ENCODE measurements at regions not wholly inside any gene's neighbourhood (a gene's known extent, or its start where the extent isn't known, plus 50 kb on each side); places are given as distances from the start of the nearest gene placed in this dataset.

- Histone ChIP-seq H3K27me3 (no peaks in the 10 kb centered on the region), H3K27ac (no peak overlapping the region), H3K4me1 (no peaks in the 10 kb centered on the region), H3K9me3 (no peaks in the 10 kb centered on the region), H3K36me3 (no peaks in the 10 kb centered on the region), H3K4me3 (no peak overlapping the region)
- intact Hi-C loops (cut with DNase I) = no loop called here
- TF ChIP-seq POLR2A (IDR thresholded peaks at IDR 0.05) (no peak), POLR2AphosphoS5 (IDR thresholded peaks at IDR 0.05; ENCODE audit: insufficient read depth in 1 of 2, low read depth in 1 of 2) (no peak)
- TF ChIP-seq, protein P1, sequence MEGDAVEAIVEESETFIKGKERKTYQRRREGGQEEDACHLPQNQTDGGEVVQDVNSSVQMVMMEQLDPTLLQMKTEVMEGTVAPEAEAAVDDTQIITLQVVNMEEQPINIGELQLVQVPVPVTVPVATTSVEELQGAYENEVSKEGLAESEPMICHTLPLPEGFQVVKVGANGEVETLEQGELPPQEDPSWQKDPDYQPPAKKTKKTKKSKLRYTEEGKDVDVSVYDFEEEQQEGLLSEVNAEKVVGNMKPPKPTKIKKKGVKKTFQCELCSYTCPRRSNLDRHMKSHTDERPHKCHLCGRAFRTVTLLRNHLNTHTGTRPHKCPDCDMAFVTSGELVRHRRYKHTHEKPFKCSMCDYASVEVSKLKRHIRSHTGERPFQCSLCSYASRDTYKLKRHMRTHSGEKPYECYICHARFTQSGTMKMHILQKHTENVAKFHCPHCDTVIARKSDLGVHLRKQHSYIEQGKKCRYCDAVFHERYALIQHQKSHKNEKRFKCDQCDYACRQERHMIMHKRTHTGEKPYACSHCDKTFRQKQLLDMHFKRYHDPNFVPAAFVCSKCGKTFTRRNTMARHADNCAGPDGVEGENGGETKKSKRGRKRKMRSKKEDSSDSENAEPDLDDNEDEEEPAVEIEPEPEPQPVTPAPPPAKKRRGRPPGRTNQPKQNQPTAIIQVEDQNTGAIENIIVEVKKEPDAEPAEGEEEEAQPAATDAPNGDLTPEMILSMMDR (IDR thresholded peaks at IDR 0.05) = no peak
- DNase-seq (ENCODE audit: extremely low spot score in 2 of 2) = no peak
Measured at GRCh38 chr5:117336208-117336607, 761.6 kb upstream of the SEMA6A start.

- intact Hi-C loops (cut with DNase I) = no loop called here
- TF ChIP-seq POLR2AphosphoS5 (IDR thresholded peaks at IDR 0.05; ENCODE audit: insufficient read depth in 1 of 2, low read depth in 1 of 2) (no peak), POLR2A (IDR thresholded peaks at IDR 0.05) (no peak)
- TF ChIP-seq, protein P1 (IDR thresholded peaks at IDR 0.05) = no peak
- no peaks in the 10 kb centered on the region for H3K36me3 ChIP-seq
Measured at GRCh38 chr5:117333011-117333410, 758.4 kb upstream of the SEMA6A start.

DNA sequence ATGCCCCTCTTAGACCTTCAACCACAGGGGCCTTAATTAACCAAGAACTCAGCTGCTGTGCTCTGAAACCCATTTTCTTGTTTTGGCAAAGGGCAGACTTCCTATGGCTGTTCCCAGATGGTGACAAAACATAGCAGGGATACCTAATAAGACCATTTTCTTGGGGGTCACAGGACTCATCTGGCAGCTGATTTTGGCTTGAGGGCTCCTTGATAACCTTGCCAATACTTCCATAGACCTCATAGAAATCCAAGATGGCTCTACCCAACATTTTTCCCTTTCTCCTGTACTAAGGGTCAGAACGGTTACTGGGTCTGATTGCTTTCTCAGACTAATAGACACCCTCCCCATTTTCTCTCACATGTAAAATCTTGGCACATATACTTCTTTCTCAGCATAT is 757.7 kb upstream of the SEMA6A start:
- H3K4me1 ChIP-seq = no peaks in the 10 kb centered on the region
- no peaks in the 10 kb centered on the region for H3K9me3 ChIP-seq
- H3K27ac ChIP-seq = no peak overlapping the region
- TF ChIP-seq POLR2AphosphoS5 (IDR thresholded peaks at IDR 0.05; ENCODE audit: insufficient read depth in 1 of 2, low read depth in 1 of 2) (no peak), POLR2A (IDR thresholded peaks at IDR 0.05) (no peak)
- TF ChIP-seq, protein P1 (IDR thresholded peaks at IDR 0.05) = no peak
- DNase-seq (ENCODE audit: extremely low spot score in 2 of 2) = no peak
- no peaks in the 10 kb centered on the region for H3K27me3 ChIP-seq
- no peak overlapping the region for H3K4me3 ChIP-seq
- H3K36me3 ChIP-seq = no peaks in the 10 kb centered on the region
- intact Hi-C loops (cut with DNase I) = no loop called here

More at GRCh38 chr5:117333011-117333410, 758.4 kb upstream of the SEMA6A start:
- no peaks in the 10 kb centered on the region for H3K9me3 ChIP-seq
- H3K4me3 ChIP-seq = no peak overlapping the region
- H3K27ac ChIP-seq = no peak overlapping the region
- DNase-seq (ENCODE audit: extremely low spot score in 2 of 2) = no peak
- no peaks in the 10 kb centered on the region for H3K27me3 ChIP-seq
- no peaks in the 10 kb centered on the region for H3K4me1 ChIP-seq

- no peaks in the 10 kb centered on the region for H3K9me3 ChIP-seq
- no peaks in the 10 kb centered on the region for H3K36me3 ChIP-seq
- no peak overlapping the region for H3K27ac ChIP-seq
- no peaks in the 10 kb centered on the region for H3K27me3 ChIP-seq
- no peaks in the 10 kb centered on the region for H3K4me1 ChIP-seq
- H3K4me3 ChIP-seq = no peak overlapping the region
- DNase-seq (ENCODE audit: extremely low spot score in 2 of 2) = no peak
- TF ChIP-seq, protein P1 (IDR thresholded peaks at IDR 0.05) = no peak
- TF ChIP-seq POLR2A (IDR thresholded peaks at IDR 0.05) (no peak), POLR2AphosphoS5 (IDR thresholded peaks at IDR 0.05; ENCODE audit: insufficient read depth in 1 of 2, low read depth in 1 of 2) (no peak)
- intact Hi-C loops (cut with DNase I) = no loop called here
Measured at GRCh38 chr5:117327511-117327910, 752.9 kb upstream of the SEMA6A start.

DNA sequence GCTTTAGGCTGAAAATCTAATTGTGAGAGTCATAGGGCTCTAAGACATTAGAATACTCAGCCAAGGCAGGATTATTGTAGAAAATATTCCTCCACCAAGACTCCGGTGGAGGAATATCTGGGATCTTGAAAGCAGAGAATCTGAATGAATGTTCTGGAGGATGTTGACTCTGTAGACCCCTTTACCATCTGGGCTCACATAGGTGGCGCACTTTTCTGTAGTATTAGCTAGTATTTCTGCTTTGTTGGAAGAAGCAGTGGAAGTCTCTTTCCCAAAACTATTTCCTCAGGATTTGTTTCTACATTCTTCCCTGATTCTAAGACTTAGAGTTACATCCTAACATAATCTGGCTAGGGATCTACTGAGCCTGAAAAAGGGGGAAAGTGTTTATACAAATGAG is 752.4 kb upstream of the SEMA6A start:
- no peaks in the 10 kb centered on the region for H3K36me3 ChIP-seq
- no peak overlapping the region for H3K27ac ChIP-seq
- H3K4me3 ChIP-seq = no peak overlapping the region
- no peak for DNase-seq (ENCODE audit: extremely low spot score in 2 of 2)
- H3K9me3 ChIP-seq = no peaks in the 10 kb centered on the region
- H3K27me3 ChIP-seq = no peaks in the 10 kb centered on the region
- intact Hi-C loops (cut with DNase I) = no loop called here
- no peaks in the 10 kb centered on the region for H3K4me1 ChIP-seq
- TF ChIP-seq, protein P1 (IDR thresholded peaks at IDR 0.05) = no peak
- TF ChIP-seq POLR2AphosphoS5 (IDR thresholded peaks at IDR 0.05; ENCODE audit: insufficient read depth in 1 of 2, low read depth in 1 of 2) = no peak
- no peak for TF ChIP-seq POLR2A (IDR thresholded peaks at IDR 0.05)

All from vagina (tissue), 2 donors.